Fibroblast of skin of scalp (primary cell): ENCODE measurements at regions not wholly inside any gene's neighbourhood (a gene's known extent, or its start where the extent isn't known, plus 50 kb on each side); places are given as distances from the start of the nearest gene placed in this dataset.
A peak's percentile ranks its signal among the peaks of the same experiment; 100 is the strongest.

ENCODE experiments used
- DNase-seq: peaks from one replicate; pipeline ENCODE4 v3.0.0-alpha.2; 2013

- no peak for DNase-seq
Measured at GRCh38 chr5:57334475-57334874, 148.1 kb downstream of the ACTBL2 start.

GRCh38 chr5:57332361-57332760 lies 150.2 kb downstream of the ACTBL2 start:
- DNase-seq = peak; percentile 53

GRCh38 chr5:57327561-57328367 lies 153.9 kb downstream of the GPBP1 start:
- DNase-seq = no peak

GRCh38 chr5:57325678-57326397 lies 152.0 kb downstream of the GPBP1 start:
- DNase-seq = peak; percentile 33

GRCh38 chr5:57324861-57325260 lies 151.0 kb downstream of the GPBP1 start:
- DNase-seq = peak; percentile 17

- peak; percentile 32 for DNase-seq
Measured at GRCh38 chr5:57324181-57324580, 150.3 kb downstream of the GPBP1 start.

GRCh38 chr5:57320582-57320981 lies 146.7 kb downstream of the GPBP1 start:
- no peak for DNase-seq

- no peak for DNase-seq
Measured at GRCh38 chr5:57319628-57320027, 145.8 kb downstream of the GPBP1 start.

GRCh38 chr5:57318251-57318650 lies 144.4 kb downstream of the GPBP1 start:
- DNase-seq = no peak

- DNase-seq = no peak
Measured at GRCh38 chr5:57317341-57317740, 143.5 kb downstream of the GPBP1 start.

GRCh38 chr5:57316798-57317327 lies 143.0 kb downstream of the GPBP1 start:
- DNase-seq = peak; percentile 58

- DNase-seq = no peak
Measured at GRCh38 chr5:57315941-57316340, 142.1 kb downstream of the GPBP1 start.
